GM18873 (cell line): ENCODE measurements at regions not wholly inside any gene's neighbourhood (a gene's known extent, or its start where the extent isn't known, plus 50 kb on each side); places are given as distances from the start of the nearest gene placed in this dataset.

Experiments
- ATAC-seq: cut with Tn5 transposase; IDR thresholded peaks from one replicate; pipeline ENCODE4 v1.9.1; 2021; ENCODE audit warnings: mild to moderate bottlenecking, moderate library complexity, moderate number of reproducible peaks; ENCODE audit not compliant: unreplicated experiment, low FRiP score

- no peak for ATAC-seq
Measured at GRCh38 chr1:37127254-37127748, 93.0 kb upstream of the GRIK3 start.

GRCh38 chr1:37128091-37128490 is 93.8 kb upstream of the GRIK3 start:
- ATAC-seq: no peak

GRCh38 chr1:37130221-37130948 is 96.1 kb upstream of the GRIK3 start:
- no peak for ATAC-seq

- ATAC-seq: no peak
Measured at GRCh38 chr1:37131281-37131680, 97.0 kb upstream of the GRIK3 start.

- ATAC-seq: no peak
Measured at GRCh38 chr1:37133276-37134145, 99.2 kb upstream of the GRIK3 start.

- no peak for ATAC-seq
Measured at GRCh38 chr1:37134599-37134998, 100.3 kb upstream of the GRIK3 start.

GRCh38 chr1:37135032-37135431 is 100.7 kb upstream of the GRIK3 start:
- no peak for ATAC-seq

GRCh38 chr1:37137014-37137413 is 102.7 kb upstream of the GRIK3 start:
- no peak for ATAC-seq

- no peak for ATAC-seq
Measured at GRCh38 chr1:37137601-37138000, 103.3 kb upstream of the GRIK3 start.

GRCh38 chr1:37143800-37144199 is 109.5 kb upstream of the GRIK3 start:
- no peak for ATAC-seq

- ATAC-seq: no peak
Measured at GRCh38 chr1:37146071-37146470, 111.8 kb upstream of the GRIK3 start.

GRCh38 chr1:37147392-37147831 is 113.1 kb upstream of the GRIK3 start:
- ATAC-seq: no peak

GRCh38 chr1:37147906-37148305 is 113.6 kb upstream of the GRIK3 start:
- no peak for ATAC-seq

- no peak for ATAC-seq
Measured at GRCh38 chr1:37148663-37149062, 114.3 kb upstream of the GRIK3 start.

- ATAC-seq: no peak
Measured at GRCh38 chr1:37149296-37149695, 115.0 kb upstream of the GRIK3 start.

GRCh38 chr1:37150986-37151385 is 116.7 kb upstream of the GRIK3 start:
- ATAC-seq: no peak

- ATAC-seq: no peak
Measured at GRCh38 chr1:37151789-37152188, 117.5 kb upstream of the GRIK3 start.

- ATAC-seq: no peak
Measured at GRCh38 chr1:37152491-37152890, 118.2 kb upstream of the GRIK3 start.

- ATAC-seq: no peak
Measured at GRCh38 chr1:37153116-37154100, 119.1 kb upstream of the GRIK3 start.

GRCh38 chr1:37156646-37157045 is 122.3 kb upstream of the GRIK3 start:
- ATAC-seq: no peak
